NCI-H1048 (cell line): ENCODE measurements at regions not wholly inside any gene's neighbourhood (a gene's known extent, or its start where the extent isn't known, plus 50 kb on each side); places are given as distances from the start of the nearest gene placed in this dataset.
"Not testable (repeated sequence)": the region's sequence is repeated elsewhere in the genome, so short reads cannot be mapped to it uniquely, and the experiment has no call there.

Source experiments
- DNase-seq: peaks from one replicate; lab custom pipeline; 2025; lab: John Stamatoyannopoulos, UW

DNA sequence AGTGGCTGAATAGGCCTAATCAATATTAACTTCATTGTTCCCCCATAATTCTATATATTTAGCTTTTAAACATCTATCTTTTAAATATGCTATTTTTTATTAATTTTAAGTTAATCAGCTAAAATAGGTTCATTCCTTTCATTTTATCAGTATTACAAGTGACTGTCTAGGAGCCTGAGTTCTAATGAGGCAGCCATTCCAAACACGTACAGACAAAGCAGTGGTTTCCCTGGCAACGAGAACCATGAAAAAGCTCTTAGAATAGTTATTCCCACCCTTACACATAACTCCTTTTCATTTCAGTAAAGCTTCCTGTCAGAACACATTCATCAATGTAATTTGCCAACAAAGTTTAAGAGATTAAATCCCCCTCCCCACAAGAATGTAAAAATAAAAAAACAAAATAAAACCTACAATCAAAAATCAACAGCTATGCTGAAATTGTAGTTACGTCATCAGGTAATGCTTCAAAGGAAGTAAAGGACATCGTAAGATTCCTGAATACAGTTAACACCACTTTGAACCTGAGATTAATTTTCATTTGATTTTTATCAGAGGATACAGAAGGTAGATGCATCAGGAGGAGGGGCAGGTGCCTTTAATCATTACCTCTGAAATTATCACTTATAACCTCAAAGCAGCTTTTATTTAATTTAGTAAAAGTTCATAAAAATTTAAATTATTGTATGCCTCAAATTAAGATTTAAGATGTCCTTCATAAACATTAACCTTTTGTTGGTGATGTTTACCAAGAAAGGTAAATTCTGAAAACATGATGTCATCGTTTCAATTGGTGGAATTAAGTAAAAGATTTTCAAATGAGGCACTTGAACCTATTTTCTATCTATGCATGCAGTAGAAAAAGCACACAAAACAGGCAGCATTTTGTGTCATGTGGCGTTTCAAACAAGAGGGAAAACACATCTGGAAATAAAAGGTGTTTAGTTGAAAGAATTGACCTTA, 967.2 kb upstream of the FOXG1 start:
- DNase-seq: not testable (repeated sequence)

- not testable (repeated sequence) for DNase-seq
Observed at GRCh38 chr14:27817746-27818430, 948.7 kb upstream of the FOXG1 start.

DNA sequence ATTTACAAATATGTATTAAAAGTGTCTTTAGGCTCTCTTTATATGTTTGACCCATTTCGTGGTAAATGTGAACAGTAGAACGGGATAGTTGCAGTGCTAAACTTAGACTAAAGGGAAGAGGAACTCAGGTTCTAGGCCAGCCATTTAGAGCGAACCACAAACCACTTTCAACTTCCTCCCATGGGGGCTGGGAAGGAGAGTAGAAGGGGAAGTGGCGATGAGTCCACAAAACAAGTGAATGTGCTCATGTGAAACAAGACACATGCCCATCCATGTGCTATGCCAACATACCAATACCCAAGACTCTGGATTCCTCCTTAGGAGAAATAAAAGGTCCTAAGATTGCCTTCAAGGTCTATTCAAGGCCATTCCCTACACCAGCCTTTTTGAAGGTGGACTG, 940.4 kb upstream of the FOXG1 start:
- DNase-seq: not testable (repeated sequence)

DNA sequence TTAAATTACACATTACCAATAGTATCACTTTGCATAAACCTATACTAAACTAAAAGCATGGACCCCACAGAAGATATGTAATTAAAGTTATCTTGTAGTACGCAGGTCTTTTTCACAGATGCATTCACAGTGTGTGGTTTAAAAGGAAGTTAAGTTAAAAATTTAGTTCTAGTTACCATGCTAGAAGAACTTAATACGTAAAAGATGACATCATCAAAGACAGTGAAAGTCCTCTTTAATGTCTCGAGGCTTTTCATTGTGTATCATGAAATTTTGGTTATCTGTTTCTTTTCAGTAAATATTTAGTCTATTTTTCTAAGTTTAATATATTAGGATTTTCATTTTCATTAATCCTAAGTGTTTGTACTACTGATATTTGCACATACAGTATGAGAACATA, 934.6 kb upstream of the FOXG1 start:
- not testable (repeated sequence) for DNase-seq

DNA sequence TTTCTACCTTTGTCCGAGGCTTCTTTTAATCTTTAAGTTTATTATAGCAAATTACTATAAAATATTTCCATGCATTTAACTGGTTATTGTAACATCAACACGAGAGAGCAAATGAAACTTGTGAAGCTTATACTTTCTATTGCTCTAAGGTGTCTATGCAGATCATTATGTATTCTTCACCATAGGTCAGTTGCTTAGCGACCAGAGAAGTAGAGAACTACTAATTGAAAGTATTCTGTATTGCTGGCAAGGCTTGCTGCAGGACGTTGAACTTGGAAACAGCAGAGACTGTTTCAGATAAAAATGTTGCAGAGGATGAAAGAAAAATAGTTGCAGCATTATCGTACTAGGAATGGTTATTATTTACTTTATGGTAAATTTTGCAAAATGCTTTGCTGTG, 933.6 kb upstream of the FOXG1 start:
- not testable (repeated sequence) for DNase-seq

DNA sequence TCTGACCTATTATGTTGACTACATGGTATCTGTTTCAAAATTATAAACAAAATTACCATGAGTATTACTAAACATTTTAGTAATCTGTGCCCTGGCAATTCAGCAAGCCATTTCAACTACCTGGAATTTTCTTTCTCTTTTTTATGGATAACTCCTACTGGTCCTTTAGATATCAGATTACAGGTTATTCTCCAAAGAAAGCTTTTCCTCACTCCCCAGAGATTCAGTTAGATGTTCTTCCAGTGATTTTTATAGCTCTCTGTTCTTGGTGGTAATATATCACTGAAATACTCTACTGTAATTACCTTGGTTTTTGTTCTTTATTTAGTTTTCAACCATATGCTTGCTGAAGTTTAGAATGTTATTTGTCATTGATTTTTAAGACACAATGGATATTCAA, 930.2 kb upstream of the FOXG1 start:
- no peak for DNase-seq

DNA sequence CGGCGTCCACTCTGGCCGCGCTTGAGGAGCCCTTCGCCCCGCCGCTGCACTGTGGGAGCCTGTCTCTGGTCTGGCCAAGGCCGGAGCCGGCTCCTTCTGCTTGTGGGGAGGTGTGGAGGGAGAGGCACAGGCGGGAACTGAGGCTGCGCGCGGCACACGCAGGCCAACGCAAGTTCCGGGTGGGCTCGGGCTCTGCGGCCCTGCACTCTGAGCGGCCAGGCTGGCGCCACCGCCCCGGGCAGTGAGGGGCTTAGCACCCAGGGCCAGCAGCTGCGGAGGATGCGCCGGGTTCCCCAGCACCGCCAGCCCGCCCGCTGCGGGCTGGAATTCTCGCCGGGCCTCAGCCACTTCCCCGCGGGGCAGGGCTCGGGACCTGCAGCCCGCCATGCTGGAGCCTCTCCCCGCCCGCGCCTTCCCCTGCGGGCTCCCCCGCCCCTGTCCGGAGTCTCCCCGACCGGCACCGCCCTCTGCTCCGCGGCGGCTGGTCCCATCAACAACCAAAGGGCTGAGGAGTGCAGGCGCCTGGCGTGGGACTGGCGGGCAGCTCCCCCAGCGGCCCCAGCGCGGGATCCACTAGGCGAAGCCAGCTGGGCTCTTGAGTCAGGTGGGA, 921.2 kb upstream of the FOXG1 start:
- DNase-seq: no peak

DNA sequence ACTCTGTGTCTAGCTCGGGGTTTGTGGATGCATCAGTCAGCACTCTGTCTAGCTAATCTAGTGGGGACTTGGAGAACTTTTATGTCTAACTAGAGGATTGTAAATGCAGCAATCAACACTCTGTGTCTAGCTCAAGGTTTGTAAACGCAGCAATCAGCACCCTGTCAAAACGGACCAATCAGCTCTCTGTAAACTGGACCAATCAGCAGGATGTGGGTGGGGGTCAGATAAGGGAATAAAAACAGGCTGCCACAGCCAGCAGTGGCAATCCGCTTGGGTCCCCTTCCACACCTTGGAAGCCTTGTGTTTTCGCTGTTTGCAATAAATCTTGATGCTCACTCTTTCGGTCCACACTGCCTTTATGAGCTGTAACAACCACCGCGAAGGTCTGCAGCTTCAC, 920.7 kb upstream of the FOXG1 start:
- DNase-seq: no peak

GRCh38 chr14:27847480-27847879, 919.1 kb upstream of the FOXG1 start:
- DNase-seq: not testable (repeated sequence)

DNA sequence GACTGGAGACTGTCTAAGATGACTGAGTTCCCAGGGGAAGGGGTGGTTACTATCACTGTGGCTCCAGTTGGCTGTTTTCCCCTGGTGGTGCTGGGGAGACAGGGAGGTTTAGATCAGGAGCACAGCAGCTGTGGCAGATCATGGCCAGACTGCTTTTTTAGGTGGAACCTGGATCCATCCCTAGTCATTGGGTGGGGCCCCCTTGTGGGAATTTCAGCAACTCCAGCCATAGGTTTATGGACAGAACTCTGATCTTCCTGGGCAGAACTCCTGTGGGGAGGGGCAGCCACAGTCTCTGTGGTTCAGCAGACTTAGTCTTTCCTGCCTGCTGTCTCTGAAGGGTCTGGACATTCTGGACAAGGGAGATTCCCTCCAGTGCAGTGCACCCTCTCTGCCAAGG, 917.4 kb upstream of the FOXG1 start:
- not testable (repeated sequence) for DNase-seq

DNA sequence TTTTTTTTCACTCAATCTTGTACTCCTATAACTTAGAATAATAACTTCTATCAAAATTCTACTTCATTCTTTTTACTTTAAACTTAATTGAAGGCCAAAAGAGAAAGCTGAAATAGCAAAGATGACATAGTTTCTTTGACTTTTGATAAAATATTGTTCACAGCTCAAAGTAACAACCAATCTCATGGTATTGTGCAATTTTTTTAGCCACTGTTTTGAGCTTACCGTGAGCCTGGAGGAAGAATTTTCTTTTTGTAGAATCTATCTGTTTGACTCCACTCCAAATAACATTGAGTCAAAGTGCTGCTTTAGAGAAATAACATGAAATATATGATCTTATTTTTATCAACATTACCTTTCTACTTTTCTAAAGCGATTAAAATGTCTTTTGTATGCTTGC, 903.9 kb upstream of the FOXG1 start:
- no peak for DNase-seq

DNA sequence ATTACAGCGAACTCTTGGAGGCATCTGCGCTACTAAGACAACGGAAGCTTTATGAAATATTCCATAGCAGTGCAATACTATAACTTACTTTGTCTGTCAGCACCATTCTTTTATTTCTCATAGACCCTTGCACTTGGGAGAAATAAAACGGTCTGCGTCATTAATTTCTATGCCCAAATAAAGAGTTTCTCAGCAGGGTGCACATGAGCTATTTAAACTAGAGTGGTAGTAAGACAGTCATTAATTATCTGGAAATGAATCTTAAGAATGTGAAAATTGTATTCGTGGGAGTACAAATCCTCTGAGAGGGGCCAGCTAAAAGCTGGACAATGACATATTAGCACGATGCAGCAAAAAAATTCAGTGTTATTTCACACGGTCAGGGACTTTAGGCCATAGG, 903.4 kb upstream of the FOXG1 start:
- DNase-seq: no peak

GRCh38 chr14:27881063-27881462, 885.5 kb upstream of the FOXG1 start:
- no peak for DNase-seq

DNA sequence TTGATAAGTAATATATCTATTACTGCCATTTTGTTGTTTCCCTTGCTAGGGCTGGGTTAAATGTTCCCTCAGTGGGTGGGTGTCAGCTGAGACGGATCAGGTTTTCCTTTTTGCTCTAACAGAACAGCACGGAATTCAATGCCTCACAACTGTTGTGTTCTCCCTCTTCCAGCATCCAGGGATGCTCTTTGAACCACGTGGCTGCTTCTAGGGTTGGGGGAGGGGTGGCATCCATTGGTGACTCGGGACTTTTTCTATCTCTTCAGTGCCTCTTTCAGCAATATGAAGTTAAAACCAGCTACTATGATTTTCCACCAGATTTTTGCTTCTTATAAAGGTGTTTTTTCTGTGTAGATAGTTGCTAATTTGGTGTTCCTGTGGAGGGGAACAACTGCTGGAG, 884.9 kb upstream of the FOXG1 start:
- no peak for DNase-seq

DNA sequence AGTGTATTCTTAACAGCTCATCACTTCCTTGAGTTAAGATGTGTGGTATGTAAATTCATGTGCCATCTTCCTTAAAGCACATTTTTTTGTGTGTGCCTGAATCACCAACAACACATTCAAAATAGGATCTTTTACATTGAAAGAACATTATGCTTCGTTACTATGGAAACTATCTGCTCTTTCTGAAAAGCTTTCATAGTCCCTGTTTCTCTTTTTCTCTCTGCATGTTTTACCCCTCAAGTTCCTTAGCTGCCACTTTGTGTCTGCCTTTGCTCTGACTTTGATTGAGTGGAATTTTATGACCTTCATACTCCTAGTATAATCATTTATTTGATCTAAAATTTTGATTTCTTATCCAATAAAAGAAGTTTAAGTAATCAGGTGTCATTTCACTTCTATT, 880.3 kb upstream of the FOXG1 start:
- DNase-seq: no peak

DNA sequence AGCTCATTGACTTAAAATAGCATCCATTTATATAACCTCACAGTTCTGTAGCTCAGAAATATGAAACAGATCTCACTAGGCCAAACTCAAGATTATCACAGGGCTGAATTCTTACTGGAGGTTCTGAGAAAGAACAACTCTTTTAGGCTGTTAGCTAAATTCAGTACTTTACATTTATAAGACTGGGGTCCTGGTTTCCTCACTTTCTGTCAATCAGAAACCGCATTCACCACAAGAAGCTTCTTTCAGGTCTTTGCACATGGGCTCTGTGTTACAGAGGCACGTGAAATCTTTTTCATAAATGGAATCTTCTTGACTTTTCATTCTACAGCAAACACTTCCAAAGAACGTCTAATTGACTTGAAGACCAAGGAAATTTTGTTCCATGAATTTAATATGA, 876.3 kb upstream of the FOXG1 start:
- no peak for DNase-seq

- DNase-seq: not testable (repeated sequence)
Observed at GRCh38 chr14:27908484-27908883, 858.1 kb upstream of the FOXG1 start.

GRCh38 chr14:27916326-27916725, 850.3 kb upstream of the FOXG1 start:
- DNase-seq: no peak

GRCh38 chr14:27917896-27918295, 848.7 kb upstream of the FOXG1 start:
- no peak for DNase-seq

- no peak for DNase-seq
Observed at GRCh38 chr14:27927519-27927918, 839.1 kb upstream of the FOXG1 start.

DNA sequence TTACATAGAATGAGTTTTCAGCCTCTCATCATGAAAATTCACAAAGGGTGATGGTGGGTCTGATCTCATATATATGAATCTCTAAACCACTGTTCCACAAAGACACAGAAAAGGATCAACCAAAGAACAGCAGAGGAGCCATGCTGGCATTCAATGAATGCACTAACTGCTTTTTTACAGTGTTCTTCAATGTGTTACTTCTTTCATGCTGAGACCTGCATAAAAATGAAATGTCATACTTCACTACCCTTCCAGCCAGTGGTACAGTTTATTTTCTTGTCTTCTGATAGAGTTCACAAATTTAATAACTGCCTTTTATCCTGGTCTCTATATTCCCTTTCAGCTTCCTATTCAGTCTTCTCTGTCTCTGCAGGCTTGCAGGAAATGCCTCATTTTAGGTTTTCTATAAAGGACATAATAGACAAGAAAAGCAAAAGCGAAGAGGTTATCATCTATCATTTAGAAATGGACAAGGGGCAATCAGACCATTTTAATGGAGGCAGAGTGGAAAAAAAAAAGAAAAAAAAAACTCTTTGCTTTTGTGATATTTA, 836.7 kb upstream of the FOXG1 start:
- no peak for DNase-seq

DNA sequence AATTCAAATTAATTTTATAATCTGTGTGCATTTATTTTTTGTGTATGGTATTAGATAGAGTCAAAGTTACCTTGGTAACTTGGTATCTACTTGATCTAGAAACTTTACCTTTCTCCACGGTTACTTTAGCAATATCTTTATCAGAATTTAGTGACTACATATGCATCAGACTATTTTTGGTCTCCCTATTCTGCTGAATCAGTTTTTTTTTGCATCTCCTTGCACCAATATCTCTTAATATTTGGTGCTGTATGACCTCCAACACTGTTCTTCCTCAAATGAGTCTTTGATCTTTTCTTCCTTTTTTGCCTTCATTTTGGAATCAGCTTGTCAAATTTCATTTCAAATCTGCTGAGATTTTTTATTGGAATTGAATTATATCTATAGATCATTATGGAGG, 828.2 kb upstream of the FOXG1 start:
- no peak for DNase-seq

GRCh38 chr14:27945512-27945911, 821.1 kb upstream of the FOXG1 start:
- no peak for DNase-seq
